Embryonic facial prominence (tissue), 1 donor: ENCODE measurements at regions not wholly inside any gene's neighbourhood (a gene's known extent, or its start where the extent isn't known, plus 50 kb on each side); places are given as distances from the start of the nearest gene placed in this dataset.

ENCODE experiments used
- DNase-seq: peaks from one replicate; pipeline ENCODE4 v3.0.0-alpha.2; 2016; ENCODE audit errors: extremely low spot score

- DNase-seq: no peak
These were observed 897.5 kb downstream of the PCDH7 start for GRCh38 chr4:31617667-31618066.

GRCh38 chr4:31620476-31620875 lies 900.3 kb downstream of the PCDH7 start:
- no peak for DNase-seq

GRCh38 chr4:31645236-31645635 lies 925.1 kb downstream of the PCDH7 start:
- DNase-seq: no peak

- DNase-seq: no peak
These were observed 927.6 kb downstream of the PCDH7 start for GRCh38 chr4:31647786-31648185.

- no peak for DNase-seq
These were observed 929.7 kb downstream of the PCDH7 start for GRCh38 chr4:31649878-31650277.

- no peak for DNase-seq
These were observed 931.4 kb downstream of the PCDH7 start for GRCh38 chr4:31651541-31651940.

- DNase-seq: no peak
These were observed 935.2 kb downstream of the PCDH7 start for GRCh38 chr4:31655328-31655727.

- no peak for DNase-seq
These were observed 937.8 kb downstream of the PCDH7 start for GRCh38 chr4:31657859-31658570.

GRCh38 chr4:31660916-31661315 lies 940.7 kb downstream of the PCDH7 start:
- no peak for DNase-seq

- no peak for DNase-seq
These were observed 942.8 kb downstream of the PCDH7 start for GRCh38 chr4:31662951-31663350.

- no peak for DNase-seq
These were observed 947.5 kb downstream of the PCDH7 start for GRCh38 chr4:31667686-31668085.

- DNase-seq: no peak
These were observed 954.3 kb downstream of the PCDH7 start for GRCh38 chr4:31674313-31674947.

- no peak for DNase-seq
These were observed 958.2 kb downstream of the PCDH7 start for GRCh38 chr4:31678356-31678755.

- no peak for DNase-seq
These were observed 962.6 kb downstream of the PCDH7 start for GRCh38 chr4:31682796-31683195.

GRCh38 chr4:31687717-31688342 lies 967.7 kb downstream of the PCDH7 start:
- DNase-seq: no peak

- DNase-seq: no peak
These were observed 972.3 kb downstream of the PCDH7 start for GRCh38 chr4:31692399-31692940.

GRCh38 chr4:31701256-31701655 lies 981.1 kb downstream of the PCDH7 start:
- DNase-seq: no peak

GRCh38 chr4:31702326-31702725 lies 982.2 kb downstream of the PCDH7 start:
- no peak for DNase-seq

- DNase-seq: no peak
These were observed 994.1 kb downstream of the PCDH7 start for GRCh38 chr4:31714238-31714637.

GRCh38 chr4:31715302-31715701 lies 995.1 kb downstream of the PCDH7 start:
- DNase-seq: no peak

- no peak for DNase-seq
These were observed 1006.9 kb downstream of the PCDH7 start for GRCh38 chr4:31727030-31727429.

GRCh38 chr4:31735004-31735403 lies 1014.8 kb downstream of the PCDH7 start:
- no peak for DNase-seq

- no peak for DNase-seq
These were observed 1017.2 kb downstream of the PCDH7 start for GRCh38 chr4:31737419-31737818.
